K562 (cell line): ENCODE measurements at regions not wholly inside any gene's neighbourhood (a gene's known extent, or its start where the extent isn't known, plus 50 kb on each side); places are given as distances from the start of the nearest gene placed in this dataset.

Experiments used
- ARID3A ChIP-seq: IDR thresholded peaks from 2 replicates; pipeline ENCODE4 v1.6.1; 2012; ENCODE audit warnings: low read depth, low read length, improper control_type of control experiment, borderline replicate concordance
- E2F3 ChIP-seq: fragments of 250-450 bp; sonication (Bioruptor Pico); IDR thresholded peaks from 2 replicates; pipeline ENCODE4 v1.4.0; 2020; ENCODE audit warnings: mild to moderate bottlenecking
- REST ChIP-seq, 2 experiments: fragments of 450-650 bp; formaldehyde crosslinking in 1 of 2; IDR thresholded peaks; 2 replicates each; pipeline versions ENCODE4 v1.4.0 to v1.6.1; 2014 to 2020; ENCODE audit warnings: mild to moderate bottlenecking in 2 of 2, borderline replicate concordance in 1 of 2, low read depth in 1 of 2
- SREBF1 ChIP-seq: fragments of 150-350 bp; IDR thresholded peaks from 2 replicates; pipeline ENCODE4 v1.6.1; 2014; ENCODE audit warnings: antibody characterized with exemption, low read depth, low read length, borderline replicate concordance

GRCh38 chr6:6057442-6058053 lies 50.8 kb upstream of the NRN1 start (continued):
- TF ChIP-seq ARID3A (peak; percentile 65; the same call in 1 of the 2 replicates), REST (IDR thresholded peaks at IDR 0.05; ENCODE audit: borderline replicate concordance) (peak; percentile 58; the same call in 1 of the 2 replicates), REST (CRISPR knock-in tag; IDR thresholded peaks at IDR 0.05; ENCODE audit: low read depth) (no peak), SREBF1 (no peak), E2F3 (CRISPR knock-in tag) (no peak)
